Naive thymus-derived CD4-positive, alpha-beta T cell (primary cell): ENCODE measurements at regions not wholly inside any gene's neighbourhood (a gene's known extent, or its start where the extent isn't known, plus 50 kb on each side); places are given as distances from the start of the nearest gene placed in this dataset.

Source experiments
- ATAC-seq: fragments of 150-1000 bp; cut with Tn5 transposase; 2 replicates; pipeline ENCODE4 v1.10.0; 2021; ENCODE audit warnings: mild to moderate bottlenecking, moderate library complexity
- CTCF ChIA-PET: fragments of 350-600 bp; sonication (Branson Sonifier 250); formaldehyde crosslinking; loops from one replicate; lab custom pipeline; 2021; ENCODE audit warnings: antibody characterized with exemption; lab: Charles Lee
- POLR2A ChIA-PET: fragments of 350-600 bp; sonication (Branson Sonifier 250); formaldehyde crosslinking; loops from one replicate; lab custom pipeline; 2021; ENCODE audit warnings: antibody characterized with exemption, inconsistent platforms; lab: Charles Lee
- DNase-seq, 9 donors: peaks; one replicate each; pipeline versions ENCODE4 v3.0.0 to v3.0.0-alpha.2; 2020 to 2022; ENCODE audit warnings: mixed read lengths in 1 of 9
- H3K27ac ChIP-seq: one replicate; pipeline ENCODE4 v1.7.0; 2013; ENCODE audit warnings: mild to moderate bottlenecking, low read depth, low read length, moderate library complexity
- H3K27me3 ChIP-seq, 2 donors: one replicate each; pipeline ENCODE4 v1.7.0; 2013; ENCODE audit warnings: low read length in 2 of 2, mild to moderate bottlenecking in 2 of 2, moderate library complexity in 2 of 2; ENCODE audit not compliant: control insufficient read depth in 2 of 2, insufficient read depth in 2 of 2
- H3K36me3 ChIP-seq, 3 experiments: 1 replicate in 2 of 3; 2 replicates in 1 of 3; pipeline ENCODE4 v1.7.0; 2013; ENCODE audit warnings: low read length in 3 of 3, mild to moderate bottlenecking in 3 of 3, moderate library complexity in 1 of 3; ENCODE audit not compliant: insufficient read depth in 3 of 3, control insufficient read depth in 2 of 3
- H3K4me1 ChIP-seq, 2 donors: one replicate each; pipeline ENCODE4 v1.7.0; 2013; ENCODE audit warnings: low read length in 2 of 2, mild to moderate bottlenecking in 2 of 2, moderate library complexity in 1 of 2; ENCODE audit not compliant: control insufficient read depth in 2 of 2, insufficient read depth in 2 of 2
- H3K4me3 ChIP-seq: 2 replicates; pipeline ENCODE4 v1.7.0; 2013; ENCODE audit warnings: mild to moderate bottlenecking, low read length
- H3K9me3 ChIP-seq, 3 experiments: 1 replicate in 2 of 3; 2 replicates in 1 of 3; pipeline ENCODE4 v1.7.0; 2013; ENCODE audit warnings: low read length in 3 of 3; ENCODE audit not compliant: control insufficient read depth in 2 of 3
- H3K27ac Mint-ChIP-seq, 9 donors: one replicate each; pipeline ENCODE4 v1.8.0; 2020 to 2022; ENCODE audit warnings: mixed read lengths in 9 of 9, mild to moderate bottlenecking in 8 of 9, moderate library complexity in 5 of 9, inconsistent platforms in 2 of 9
- H3K27me3 Mint-ChIP-seq, 5 donors: one replicate each; pipeline ENCODE4 v1.8.0; 2021 to 2022; ENCODE audit warnings: mixed read lengths in 5 of 5, mild to moderate bottlenecking in 1 of 5
- H3K36me3 Mint-ChIP-seq, 5 donors: one replicate each; pipeline ENCODE4 v1.8.0; 2020 to 2022; ENCODE audit warnings: mixed read lengths in 5 of 5, mild to moderate bottlenecking in 3 of 5, inconsistent platforms in 1 of 5
- H3K4me1 Mint-ChIP-seq, 7 donors: one replicate each; pipeline ENCODE4 v1.8.0; 2020 to 2022; ENCODE audit warnings: mixed read lengths in 7 of 7, mild to moderate bottlenecking in 3 of 7, inconsistent platforms in 1 of 7
- H3K4me3 Mint-ChIP-seq, 10 donors: one replicate each; pipeline ENCODE4 v1.8.0; 2020 to 2022; ENCODE audit warnings: mild to moderate bottlenecking in 10 of 10, mixed read lengths in 10 of 10, moderate library complexity in 6 of 10, inconsistent platforms in 2 of 10
- H3K9me3 Mint-ChIP-seq, 11 donors: one replicate each; pipeline ENCODE4 v1.8.0; 2020 to 2022; ENCODE audit warnings: mixed read lengths in 11 of 11, mild to moderate bottlenecking in 4 of 11, inconsistent platforms in 1 of 11, moderate library complexity in 1 of 11
- intact Hi-C, 2 donors: fragments of 100-400 bp; cut with micrococcal nuclease; formaldehyde crosslinking; loops; one replicate each; pipeline ENCODE4 v1.15.1; 2023

DNA sequence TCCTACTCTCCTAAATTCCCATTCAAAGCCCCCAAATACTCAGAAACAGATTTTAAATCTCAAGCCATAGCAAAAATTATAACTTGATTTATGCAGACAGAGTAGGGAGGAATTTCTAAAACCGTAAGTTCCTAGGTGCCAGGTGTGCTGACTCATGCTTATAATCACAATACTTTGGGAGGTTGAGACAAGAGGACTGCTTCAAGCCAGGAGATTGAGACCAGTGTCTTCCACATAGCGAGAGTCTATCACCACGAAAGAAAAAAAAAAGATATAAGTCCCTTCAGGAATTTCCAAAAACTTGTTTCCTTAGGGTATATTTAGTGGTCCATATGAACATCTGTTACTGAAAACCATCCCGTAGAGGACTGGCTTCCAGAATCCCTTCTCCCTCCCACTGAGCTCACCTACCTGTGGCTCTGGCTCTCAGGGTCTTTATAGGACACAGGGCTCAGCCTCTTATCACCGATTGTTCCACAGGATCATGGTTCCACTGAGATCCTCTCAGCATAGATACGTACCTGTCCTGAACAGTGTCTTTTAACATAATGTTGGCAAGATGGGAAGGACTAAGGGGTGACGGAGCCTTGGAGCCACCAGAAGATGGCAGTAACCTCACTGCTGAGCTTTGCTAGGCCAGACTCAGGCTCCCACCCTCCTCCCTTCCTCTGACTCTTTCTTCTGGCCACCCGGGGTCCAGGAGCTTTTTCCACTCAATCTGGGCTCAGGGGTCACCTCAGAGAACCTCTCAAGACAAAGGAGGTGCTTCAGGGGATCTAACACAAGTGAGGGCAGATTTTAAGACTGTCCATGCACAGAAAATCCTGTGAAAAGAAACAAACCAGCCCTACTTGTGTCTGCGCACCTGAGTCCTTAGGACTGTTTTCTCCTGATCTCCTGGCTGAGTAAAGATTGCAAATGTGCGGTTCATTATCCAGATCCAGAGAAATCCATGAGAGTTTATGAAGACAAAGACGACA, 117.5 kb upstream of the TOP3B start:
- Mint-ChIP-seq H3K9me3 (peaks cover 0 to 2% (median 0%) of the 10 kb centered on the region in 11 donors), H3K36me3 (peaks cover 0 to under 1% (median 0%) of the 10 kb centered on the region in 5 donors), H3K27me3 (peaks cover 7 to 44% (median 16%) of the 10 kb centered on the region in 5 donors), H3K4me1 (peaks cover 0 to 3% (median 0%) of the 10 kb centered on the region in 7 donors), H3K27ac (no peak overlapping the region), H3K4me3 (no peak overlapping the region)
- no peaks in the 10 kb centered on the region for H3K4me1 ChIP-seq
- no peak overlapping the region for H3K27ac ChIP-seq
- no peaks in the 10 kb centered on the region for H3K27me3 ChIP-seq
- H3K9me3 ChIP-seq: no peaks in the 10 kb centered on the region
- ATAC-seq (no peak), DNase-seq (no peak)
- ChIA-PET CTCF (no interaction called here), POLR2A (no interaction called here)
- H3K4me3 ChIP-seq: no peak overlapping the region
- no peaks in the 10 kb centered on the region for H3K36me3 ChIP-seq
- intact Hi-C loops: no loop called here

DNA sequence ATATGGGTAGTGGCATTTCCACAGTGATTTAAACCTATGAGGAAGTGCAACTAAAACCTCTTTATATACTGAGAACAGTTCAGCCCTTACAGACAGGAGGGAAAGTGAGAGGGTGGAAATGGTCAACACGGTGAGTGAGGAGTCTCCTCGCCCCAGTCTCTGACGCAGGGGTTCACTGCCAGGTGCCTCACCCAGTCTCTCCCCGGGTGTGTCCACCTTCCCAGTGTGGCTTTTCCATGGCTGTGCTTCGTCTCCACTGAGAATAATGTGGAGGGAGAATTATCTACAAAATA, 116.6 kb upstream of the TOP3B start:
- POLR2A ChIA-PET: no interaction called here
- no peaks in the 10 kb centered on the region for H3K27me3 ChIP-seq
- no peaks in the 10 kb centered on the region for H3K36me3 ChIP-seq
- no peak overlapping the region for H3K4me3 ChIP-seq
- no peak overlapping the region for H3K27ac Mint-ChIP-seq
- CTCF ChIA-PET: no interaction called here
- peaks cover 0 to 2% (median 0%) of the 10 kb centered on the region in 11 donors for H3K9me3 Mint-ChIP-seq
- peaks cover 0 to 3% (median 0%) of the 10 kb centered on the region in 5 donors for H3K36me3 Mint-ChIP-seq
- no peaks in the 10 kb centered on the region for H3K9me3 ChIP-seq
- no peak overlapping the region for H3K4me3 Mint-ChIP-seq
- DNase-seq: no peak
- intact Hi-C loops: no loop called here
- H3K4me1 Mint-ChIP-seq: peaks cover 0 to 3% (median 0%) of the 10 kb centered on the region in 7 donors
- ATAC-seq: peak; percentile 60
- H3K27me3 Mint-ChIP-seq: peaks cover 6 to 48% (median 21%) of the 10 kb centered on the region in 5 donors
- H3K4me1 ChIP-seq: no peaks in the 10 kb centered on the region
- H3K27ac ChIP-seq: no peak overlapping the region

DNA sequence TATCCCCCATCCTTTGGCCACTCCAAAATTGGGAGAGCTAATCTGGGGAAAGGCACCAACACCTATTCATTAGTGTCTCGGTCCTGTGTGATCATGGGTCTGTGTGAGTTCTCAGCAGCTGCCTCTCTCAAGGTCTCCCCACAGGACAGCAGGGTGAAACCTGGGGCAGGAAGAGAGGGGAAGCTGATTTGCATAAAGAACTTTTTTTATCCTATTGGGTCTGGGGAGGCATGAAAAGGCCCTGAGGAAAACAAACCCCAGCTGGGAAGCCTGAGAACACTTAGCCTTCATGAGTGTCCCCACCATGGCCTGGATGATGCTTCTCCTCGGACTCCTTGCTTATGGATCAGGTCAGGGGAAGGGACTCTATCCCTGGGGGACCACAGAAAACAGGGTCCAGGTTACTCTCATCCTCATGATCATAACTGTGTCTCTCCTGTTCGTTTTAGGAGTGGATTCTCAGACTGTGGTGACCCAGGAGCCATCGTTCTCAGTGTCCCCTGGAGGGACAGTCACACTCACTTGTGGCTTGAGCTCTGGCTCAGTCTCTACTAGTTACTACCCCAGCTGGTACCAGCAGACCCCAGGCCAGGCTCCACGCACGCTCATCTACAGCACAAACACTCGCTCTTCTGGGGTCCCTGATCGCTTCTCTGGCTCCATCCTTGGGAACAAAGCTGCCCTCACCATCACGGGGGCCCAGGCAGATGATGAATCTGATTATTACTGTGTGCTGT, 116.0 kb upstream of the TOP3B start:
- Histone ChIP-seq H3K27ac (no peak overlapping the region), H3K36me3 (no peaks in the 10 kb centered on the region), H3K9me3 (no peaks in the 10 kb centered on the region), H3K4me1 (no peaks in the 10 kb centered on the region), H3K27me3 (no peaks in the 10 kb centered on the region), H3K4me3 (no peak overlapping the region)
- no peak overlapping the region for H3K4me3 Mint-ChIP-seq
- DNase-seq (no peak), ATAC-seq (peak; percentile 12)
- H3K27ac Mint-ChIP-seq: no peak overlapping the region
- H3K4me1 Mint-ChIP-seq: peaks cover 0 to 3% (median 0%) of the 10 kb centered on the region in 7 donors
- intact Hi-C loops: no loop called here
- CTCF ChIA-PET: no interaction called here
- peaks cover 0 to 5% (median 0%) of the 10 kb centered on the region in 5 donors for H3K36me3 Mint-ChIP-seq
- H3K9me3 Mint-ChIP-seq: peaks cover 0 to 4% (median 0%) of the 10 kb centered on the region in 11 donors
- POLR2A ChIA-PET: no interaction called here
- peaks cover 12 to 47% (median 26%) of the 10 kb centered on the region in 5 donors for H3K27me3 Mint-ChIP-seq

DNA sequence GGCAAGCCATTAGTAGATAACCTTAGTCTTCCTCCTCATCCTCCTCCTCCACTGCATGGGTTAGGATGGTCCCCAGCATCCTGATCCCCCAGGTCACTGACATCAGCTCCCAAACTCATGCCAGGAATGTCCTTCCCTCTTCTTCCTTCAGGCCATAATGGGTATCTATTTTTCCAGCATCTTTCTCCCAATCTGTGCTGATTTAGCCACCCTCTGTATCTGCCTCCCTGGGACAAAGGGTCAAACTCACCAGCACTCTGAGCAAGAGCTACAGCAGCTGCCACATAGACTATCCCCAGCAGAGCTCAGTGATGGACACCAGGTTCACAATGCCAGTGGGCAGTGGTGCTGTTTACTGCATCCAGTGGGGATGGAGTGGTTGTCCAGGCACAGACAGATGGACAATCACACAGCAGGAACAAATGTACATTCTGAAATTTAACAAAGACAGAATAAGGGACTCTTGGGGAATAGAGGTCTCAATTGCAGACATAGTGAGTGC, 115.2 kb upstream of the TOP3B start:
- H3K27me3 ChIP-seq: no peaks in the 10 kb centered on the region
- POLR2A ChIA-PET: no interaction called here
- H3K9me3 ChIP-seq: no peaks in the 10 kb centered on the region
- no peaks in the 10 kb centered on the region for H3K4me1 ChIP-seq
- no peak for ATAC-seq
- no peaks in the 10 kb centered on the region for H3K36me3 ChIP-seq
- peaks cover 16 to 42% (median 33%) of the 10 kb centered on the region in 5 donors for H3K27me3 Mint-ChIP-seq
- H3K27ac Mint-ChIP-seq: no peak overlapping the region
- no peak overlapping the region for H3K27ac ChIP-seq
- intact Hi-C loops: no loop called here
- H3K4me3 Mint-ChIP-seq: no peak overlapping the region
- H3K36me3 Mint-ChIP-seq: peaks cover 0 to 5% (median 0%) of the 10 kb centered on the region in 5 donors
- no peak for DNase-seq
- peaks cover 0 to 10% (median 0%) of the 10 kb centered on the region in 7 donors for H3K4me1 Mint-ChIP-seq
- peaks cover 0 to 4% (median 0%) of the 10 kb centered on the region in 11 donors for H3K9me3 Mint-ChIP-seq
- no peak overlapping the region for H3K4me3 ChIP-seq
- CTCF ChIA-PET: interaction anchor here (0.6 kb wide), 1 partner anchor 1101 kb away, joined by 3 read pairs; no protein-coding TSS in a partner anchor

GRCh38 chr22:22094921-22095320, 112.3 kb upstream of the TOP3B start:
- Mint-ChIP-seq H3K27me3 (peaks cover 33 to 50% (median 44%) of the 10 kb centered on the region in 5 donors), H3K4me3 (no peak overlapping the region), H3K4me1 (peaks cover 0 to 16% (median 0%) of the 10 kb centered on the region in 7 donors), H3K36me3 (peaks cover 0 to 5% (median 0%) of the 10 kb centered on the region in 5 donors), H3K9me3 (peaks cover 0 to 4% (median 0%) of the 10 kb centered on the region in 11 donors), H3K27ac (no peak overlapping the region)
- DNase-seq: no peak
- no peaks in the 10 kb centered on the region for H3K27me3 ChIP-seq
- no peak overlapping the region for H3K27ac ChIP-seq
- no peak overlapping the region for H3K4me3 ChIP-seq
- CTCF ChIA-PET: no interaction called here
- ATAC-seq: no peak
- H3K9me3 ChIP-seq: no peaks in the 10 kb centered on the region
- no peaks in the 10 kb centered on the region for H3K4me1 ChIP-seq
- POLR2A ChIA-PET: no interaction called here
- intact Hi-C loops: no loop called here
- H3K36me3 ChIP-seq: no peaks in the 10 kb centered on the region

GRCh38 chr22:22094514-22094913, 111.9 kb upstream of the TOP3B start:
- DNase-seq: no peak
- Mint-ChIP-seq H3K9me3 (peaks cover 0 to 4% (median 0%) of the 10 kb centered on the region in 11 donors), H3K27ac (no peak overlapping the region), H3K4me1 (peaks cover 0 to 16% (median 0%) of the 10 kb centered on the region in 7 donors), H3K4me3 (no peak overlapping the region), H3K27me3 (peaks cover 33 to 52% (median 46%) of the 10 kb centered on the region in 5 donors), H3K36me3 (peaks cover 0 to 5% (median 0%) of the 10 kb centered on the region in 5 donors)
- Histone ChIP-seq H3K36me3 (no peaks in the 10 kb centered on the region), H3K4me3 (no peak overlapping the region), H3K27ac (no peak overlapping the region), H3K4me1 (no peaks in the 10 kb centered on the region), H3K27me3 (no peaks in the 10 kb centered on the region), H3K9me3 (no peaks in the 10 kb centered on the region)
- ChIA-PET CTCF (no interaction called here), POLR2A (no interaction called here)
- no peak for ATAC-seq
- intact Hi-C loops: no loop called here
